ENCODE measurements at regions not wholly inside any gene's neighbourhood (a gene's known extent, or its start where the extent isn't known, plus 50 kb on each side); places are given as distances from the start of the nearest gene placed in this dataset.

- TF ChIP-seq CTCF (IDR thresholded peaks at IDR 0.05) (no peak), POLR2A (IDR thresholded peaks at IDR 0.05) (no peak)
These were observed 84.6 kb downstream of the MYL12B start for GRCh38 chr18:3346487-3346886.

All from testis (tissue), 2 donors.